ENCODE measurements at regions not wholly inside any gene's neighbourhood (a gene's known extent, or its start where the extent isn't known, plus 50 kb on each side); places are given as distances from the start of the nearest gene placed in this dataset.

- WGBS, 4 donors, result 71 to 90% (median 75%) methylated on average over 1 of the region's 1 CpG
- Histone ChIP-seq H3K27me3 (no peaks in the 10 kb centered on the region), H3K27ac (no peak overlapping the region), H3K4me3 (no peak overlapping the region), H3K4me1 (no peaks in the 10 kb centered on the region), H3K9me3 (peaks cover 0 to 35% (median 16%) of the 10 kb centered on the region in 12 donors), H3K36me3 (no peaks in the 10 kb centered on the region)
- TF ChIP-seq POLR2A (IDR thresholded peaks at IDR 0.05) (no peak), CTCF (IDR thresholded peaks at IDR 0.05) (no peak)
- DNase-seq (no peak), ATAC-seq (no peak)
- intact Hi-C loops (cut with DNase I), result no loop called here
Measured at GRCh38 chr4:116427666-116428065, 657.7 kb downstream of the TRAM1L1 start.

DNA sequence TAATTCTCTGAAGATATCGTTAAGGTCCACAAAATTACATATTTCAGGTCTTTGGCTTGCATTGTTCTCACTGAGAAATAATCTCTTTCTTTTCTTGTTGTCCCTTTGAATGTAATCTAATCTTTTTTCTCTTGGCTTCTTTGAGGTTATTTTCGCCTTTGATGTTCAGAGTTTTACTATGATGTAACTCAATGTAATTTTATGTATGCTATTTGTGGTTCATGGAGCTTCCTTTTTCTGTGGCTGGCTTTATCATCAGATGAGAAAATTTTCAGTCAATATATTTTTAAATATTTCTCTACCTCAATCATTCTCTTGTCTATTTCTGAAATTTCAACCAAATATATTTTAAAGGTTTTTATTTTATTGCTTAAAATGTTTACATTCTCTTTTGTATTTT lies 672.2 kb downstream of the TRAM1L1 start:
- DNase-seq (no peak), ATAC-seq (no peak)
- no peaks in the 10 kb centered on the region for H3K36me3 ChIP-seq
- no peak for TF ChIP-seq CTCF (IDR thresholded peaks at IDR 0.05)
- no peak for TF ChIP-seq POLR2A (IDR thresholded peaks at IDR 0.05)
- no peaks in the 10 kb centered on the region for H3K27me3 ChIP-seq
- no peaks in the 10 kb centered on the region for H3K4me1 ChIP-seq
- peaks cover 0 to 12% (median 0%) of the 10 kb centered on the region in 12 donors for H3K9me3 ChIP-seq
- 66 to 77% (median 68%) methylated on average over 2 of the region's 2 CpGs for WGBS, 4 donors
- intact Hi-C loops (cut with DNase I), result no loop called here
- no peak overlapping the region for H3K27ac ChIP-seq
- no peak overlapping the region for H3K4me3 ChIP-seq

GRCh38 chr4:116401293-116401692 lies 684.1 kb downstream of the TRAM1L1 start:
- ATAC-seq, result no peak
- Histone ChIP-seq H3K4me1 (no peaks in the 10 kb centered on the region), H3K9me3 (no peaks in the 10 kb centered on the region), H3K27me3 (no peaks in the 10 kb centered on the region), H3K36me3 (no peaks in the 10 kb centered on the region), H3K4me3 (no peak overlapping the region), H3K27ac (no peak overlapping the region)
- intact Hi-C loops (cut with DNase I), result no loop called here
- no peak for DNase-seq
- WGBS, 4 donors, result 60 to 72% (median 63%) methylated on average over 4 of the region's 4 CpGs
- TF ChIP-seq CTCF (IDR thresholded peaks at IDR 0.05) (no peak), POLR2A (IDR thresholded peaks at IDR 0.05) (no peak)

- no peak for TF ChIP-seq CTCF (IDR thresholded peaks at IDR 0.05)
- no peak for TF ChIP-seq POLR2A (IDR thresholded peaks at IDR 0.05)
- H3K27ac ChIP-seq, result no peak overlapping the region
- H3K4me1 ChIP-seq, result no peaks in the 10 kb centered on the region
- H3K4me3 ChIP-seq, result no peak overlapping the region
- H3K27me3 ChIP-seq, result no peaks in the 10 kb centered on the region
- WGBS, 4 donors, result 42 to 94% (median 90%) methylated on average over 1 of the region's 1 CpG
- ATAC-seq (no peak), DNase-seq (no peak)
- H3K36me3 ChIP-seq, result no peaks in the 10 kb centered on the region
- no peaks in the 10 kb centered on the region for H3K9me3 ChIP-seq
- intact Hi-C loops (cut with DNase I), result no loop called here
Measured at GRCh38 chr4:116400480-116400879, 684.9 kb downstream of the TRAM1L1 start.

All from heart left ventricle (tissue), 16 donors.